HCT116 (cell line): ENCODE measurements at regions not wholly inside any gene's neighbourhood (a gene's known extent, or its start where the extent isn't known, plus 50 kb on each side); places are given as distances from the start of the nearest gene placed in this dataset.

Experiments used
- ATAC-seq: fragments of 200-7000 bp; cut with Tn5 transposase; 2 replicates; pipeline ENCODE4 v1.9.1; 2020; ENCODE audit warnings: mild to moderate bottlenecking, moderate library complexity
- BruUV-seq: library from RNA; stranded (reverse); fragments of 400-500 nt; replicated peaks from 2 replicates; lab custom pipeline; 2021; lab: Mats Ljungman, UMichigan
- CTCF ChIA-PET: fragments of 300-600 bp; sonication (Branson Sonifier 250); formaldehyde crosslinking; loops from one replicate; lab custom pipeline; 2021; ENCODE audit warnings: antibody characterized with exemption; lab: Charles Lee
- POLR2A ChIA-PET: fragments of 300-600, 350-600 bp; sonication (Branson Sonifier 250); formaldehyde crosslinking; loops from one replicate; lab custom pipeline; 2021; ENCODE audit warnings: antibody characterized with exemption; lab: Charles Lee
- RAD21 ChIA-PET, 2 experiments: fragments of 300-600 bp; sonication (Branson Sonifier 250); formaldehyde crosslinking; loops; one replicate each; lab custom pipeline; 2023; ENCODE audit warnings: low total read pairs in 2 of 2; ENCODE audit not compliant: uncharacterized antibody in 2 of 2, unreplicated experiment in 2 of 2, low non-redundant PET in 1 of 2; lab: Charles Lee
- DNase-seq: peaks from one replicate; pipeline ENCODE4 v3.0.0-alpha.2; 2010; ENCODE audit warnings: low read depth, low spot score
- H2AFZ ChIP-seq: fragments of 200-600 bp; shearing (Covaris generic), sonication (generic); 2 replicates; pipeline ENCODE4 v1.6.1; 2017; ENCODE audit warnings: low read depth, mixed run types, mixed read lengths, antibody characterized with exemption, low read length; ENCODE audit not compliant: poor library complexity, severe bottlenecking
- H3K27ac ChIP-seq: 2 replicates; pipeline ENCODE4 v1.5.1; 2012; ENCODE audit warnings: low read depth, low read length
- H3K27me3 ChIP-seq: fragments of 200-600 bp; sonication (generic); 2 replicates; pipeline ENCODE4 v1.6.1; 2016; ENCODE audit warnings: mixed run types, low read length, mixed read lengths; ENCODE audit not compliant: insufficient read depth
- H3K36me3 ChIP-seq, 2 experiments: fragments of 200-500 bp in 1 of 2; fragments of 200-600 bp in 1 of 2; sonication (Bioruptor generic) in 1 of 2; sonication (generic) in 1 of 2; 2 replicates each; pipeline versions ENCODE4 v1.5.1 to v1.6.1; 2014 to 2016; ENCODE audit warnings: low read length in 2 of 2, inconsistent platforms in 1 of 2, mixed read lengths in 1 of 2, mixed run types in 1 of 2; ENCODE audit not compliant: insufficient read depth in 2 of 2, control insufficient read depth in 1 of 2
- H3K4me1 ChIP-seq, 2 experiments: fragments of 200-600 bp in 1 of 2; sonication (generic) in 1 of 2; 2 replicates each; pipeline versions ENCODE4 v1.5.1 to v1.6.1; 2012 to 2017; ENCODE audit warnings: low read length in 2 of 2, inconsistent platforms in 1 of 2, mild to moderate bottlenecking in 1 of 2, mixed read lengths in 1 of 2, mixed run types in 1 of 2, moderate library complexity in 1 of 2; ENCODE audit not compliant: insufficient read depth in 2 of 2, control insufficient read depth in 1 of 2
- H3K4me2 ChIP-seq: fragments of 200-600 bp; sonication (generic); 2 replicates; pipeline ENCODE4 v1.6.1; 2017; ENCODE audit warnings: mixed run types, low read length, mixed read lengths
- H3K4me3 ChIP-seq, 2 experiments: fragments of 200-600 bp in 1 of 2; sonication (generic) in 1 of 2; replicated peaks in 1 of 2; 2 replicates each; pipeline ENCODE4 v1.5.1; 2011 to 2016; ENCODE audit warnings: low read length in 2 of 2, control low read depth in 1 of 2, low read depth in 1 of 2, mild to moderate bottlenecking in 1 of 2, mixed read lengths in 1 of 2, mixed run types in 1 of 2
- H3K79me2 ChIP-seq: fragments of 200-600 bp; sonication (generic); 2 replicates; pipeline ENCODE4 v1.6.1; 2017; ENCODE audit warnings: mild to moderate bottlenecking, mixed run types, low read length, moderate library complexity, mixed read lengths; ENCODE audit not compliant: insufficient read depth
- H3K9ac ChIP-seq: fragments of 200-600 bp; sonication (generic); 2 replicates; pipeline ENCODE4 v1.6.1; 2016; ENCODE audit warnings: low read length, mixed read lengths
- H3K9me2 ChIP-seq: fragments of 200-600 bp; sonication (generic), shearing (Covaris generic); 2 replicates; pipeline ENCODE4 v1.6.1; 2017; ENCODE audit warnings: mixed run types, mild to moderate bottlenecking, moderate library complexity; ENCODE audit not compliant: insufficient read depth
- H3K9me3 ChIP-seq, 2 experiments: fragments of 200-500 bp in 1 of 2; fragments of 200-600 bp in 1 of 2; sonication (Bioruptor generic) in 1 of 2; sonication (generic) in 1 of 2; 2 replicates each; pipeline ENCODE4 v1.6.1; 2014 to 2017; ENCODE audit warnings: low read length in 2 of 2, mixed read lengths in 2 of 2, inconsistent platforms in 1 of 2, low read depth in 1 of 2, mild to moderate bottlenecking in 1 of 2, mixed run types in 1 of 2, moderate library complexity in 1 of 2; ENCODE audit not compliant: control insufficient read depth in 1 of 2, insufficient read depth in 1 of 2
- H4K20me1 ChIP-seq: fragments of 200-600 bp; sonication (generic), shearing (Covaris generic); 2 replicates; pipeline ENCODE4 v1.6.1; 2017; ENCODE audit warnings: mixed run types, mild to moderate bottlenecking, moderate library complexity; ENCODE audit not compliant: insufficient read depth
- CBX3 ChIP-seq: IDR thresholded peaks from 2 replicates; pipeline ENCODE4 v1.6.1; 2012; ENCODE audit warnings: low read depth
- CEBPB ChIP-seq: IDR thresholded peaks from 2 replicates; pipeline ENCODE4 v1.6.1; 2012; ENCODE audit warnings: low read depth
- EGR1 ChIP-seq: IDR thresholded peaks from 2 replicates; pipeline ENCODE4 v1.6.1; 2012; ENCODE audit warnings: low read depth
- EZH2phosphoT487 ChIP-seq: fragments of 200-600 bp; IDR thresholded peaks from 2 replicates; pipeline ENCODE4 v1.6.1; 2018; ENCODE audit warnings: antibody characterized with exemption, borderline replicate concordance
- FOSL1 ChIP-seq: IDR thresholded peaks from 2 replicates; pipeline ENCODE4 v1.6.1; 2012; ENCODE audit warnings: low read depth
- JUND ChIP-seq: IDR thresholded peaks from 2 replicates; pipeline ENCODE4 v1.6.1; 2012
- POLR2AphosphoS5 ChIP-seq: IDR thresholded peaks from 2 replicates; pipeline ENCODE4 v1.6.1; 2011; ENCODE audit warnings: mild to moderate bottlenecking, low read depth, low read length, moderate library complexity
- RAD21 ChIP-seq: IDR thresholded peaks from 2 replicates; pipeline ENCODE4 v1.6.1; 2012; ENCODE audit warnings: low read depth, mild to moderate bottlenecking
- SIN3A ChIP-seq: IDR thresholded peaks from 2 replicates; pipeline ENCODE4 v1.6.1; 2012; ENCODE audit warnings: low read depth
- SP1 ChIP-seq: IDR thresholded peaks from 2 replicates; pipeline ENCODE4 v1.6.1; 2012; ENCODE audit warnings: low read depth
- SRF ChIP-seq: IDR thresholded peaks from 2 replicates; pipeline ENCODE4 v1.6.1; 2012; ENCODE audit warnings: low read depth
- TCF7L2 ChIP-seq: IDR thresholded peaks from 2 replicates; pipeline ENCODE4 v1.7.0; 2011; ENCODE audit warnings: borderline replicate concordance, inconsistent platforms; ENCODE audit not compliant: insufficient read depth, insufficient read length; ENCODE audit errors: extremely low read depth
- YY1 ChIP-seq: IDR thresholded peaks from 2 replicates; pipeline ENCODE4 v1.6.1; 2011; ENCODE audit warnings: low read length, low read depth, moderate library complexity, mild to moderate bottlenecking; ENCODE audit not compliant: insufficient replicate concordance; ENCODE audit errors: extremely low read depth
- ZFX ChIP-seq: fragments of 450-650 bp; IDR thresholded peaks from 2 replicates; pipeline ENCODE4 v1.6.1; 2017
- ZNF274 ChIP-seq: fragments of 200-500 bp; sonication (Bioruptor generic); IDR thresholded peaks from 2 replicates; pipeline ENCODE4 v1.6.1; 2014; ENCODE audit warnings: mild to moderate bottlenecking, low read depth, low read length, inconsistent platforms
- intact Hi-C: fragments of 100-400 bp; cut with micrococcal nuclease; formaldehyde crosslinking; loops from 2 replicates; pipeline ENCODE4 v1.10.0; 2022
- TF ChIP-seq, protein P1 (sequence below): IDR thresholded peaks from 2 replicates; pipeline ENCODE4 v1.6.1; 2012; ENCODE audit warnings: low read depth
- TF ChIP-seq, protein P2 (sequence below): IDR thresholded peaks from 2 replicates; pipeline ENCODE4 v1.6.1; 2011; ENCODE audit warnings: mild to moderate bottlenecking, low read length, moderate library complexity; ENCODE audit not compliant: insufficient replicate concordance; ENCODE audit errors: extremely low read depth
- TF ChIP-seq, protein P3 (sequence below): IDR thresholded peaks from 2 replicates; pipeline ENCODE4 v1.6.1; 2012

DNA sequence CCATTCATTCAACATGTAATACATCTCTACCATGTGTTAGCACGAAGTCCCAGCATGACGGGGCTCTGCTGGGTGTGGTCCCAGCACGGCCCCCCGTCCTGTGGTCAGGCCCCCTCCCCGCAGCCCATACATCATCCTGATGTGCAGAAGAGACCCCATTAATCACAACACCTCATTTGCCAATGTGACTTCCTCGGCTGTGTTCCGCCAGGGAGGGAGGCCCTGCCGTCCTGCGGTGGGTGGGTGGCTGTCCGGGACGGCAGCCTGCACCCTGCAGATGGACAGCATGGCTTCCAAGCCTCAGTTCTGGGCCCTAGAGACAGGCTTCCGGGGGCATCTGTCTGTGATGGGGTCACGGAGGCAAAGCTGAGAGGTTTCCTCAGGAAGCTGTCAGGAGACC is 254.0 kb downstream of the CYP26B1 start:
- ChIA-PET CTCF (no interaction called here), POLR2A (no interaction called here), RAD21 (no interaction called here)
- no peaks in the 10 kb centered on the region for H3K79me2 ChIP-seq
- H3K4me3 ChIP-seq = no peak overlapping the region
- no peaks in the 10 kb centered on the region for H3K27me3 ChIP-seq
- TF ChIP-seq SP1 = no peak
- no peak for TF ChIP-seq CBX3
- no peak for TF ChIP-seq JUND
- no peak overlapping the region for H3K27ac ChIP-seq
- no peak overlapping the region for H3K4me2 ChIP-seq
- no peak overlapping the region for H2AFZ ChIP-seq
- no peaks in the 10 kb centered on the region for H4K20me1 ChIP-seq
- H3K4me1 ChIP-seq = peaks cover 0 to 5% of the 10 kb centered on the region in 2 experiments; a peak in 1 of 4 replicates
- H3K36me3 ChIP-seq = no peaks in the 10 kb centered on the region
- no peak for DNase-seq
- intact Hi-C loops = no loop called here
- ATAC-seq = no peak
- BruUV-seq = no TSS peak
- H3K9ac ChIP-seq = no peak overlapping the region
- H3K9me3 ChIP-seq = no peaks in the 10 kb centered on the region
- no peaks in the 10 kb centered on the region for H3K9me2 ChIP-seq

DNA sequence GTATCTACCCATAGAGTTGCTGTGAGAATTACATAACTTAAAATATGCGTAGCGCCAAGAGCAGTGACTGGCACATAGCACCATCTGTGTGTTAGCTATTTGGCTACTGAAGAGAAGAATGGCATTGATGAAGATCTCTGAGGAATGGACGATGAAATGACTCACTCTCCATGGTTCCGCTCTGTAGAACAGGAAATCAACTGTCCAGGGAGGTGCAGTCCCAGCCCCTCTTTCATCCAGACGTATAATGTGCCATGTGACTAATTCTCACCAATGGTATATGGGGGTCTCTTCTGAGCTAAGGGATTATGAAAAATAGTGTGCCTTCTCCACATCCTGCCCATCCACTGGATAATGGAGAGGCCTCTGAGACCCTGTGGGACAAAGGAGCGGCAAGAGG is 254.8 kb downstream of the CYP26B1 start:
- no peak overlapping the region for H3K4me3 ChIP-seq
- H3K79me2 ChIP-seq = no peaks in the 10 kb centered on the region
- no peak overlapping the region for H3K27ac ChIP-seq
- CTCF ChIA-PET = no interaction called here
- RAD21 ChIA-PET = no interaction called here
- DNase-seq (no peak), ATAC-seq (no peak)
- no peaks in the 10 kb centered on the region for H3K27me3 ChIP-seq
- no TSS peak for BruUV-seq
- POLR2A ChIA-PET = no interaction called here
- no peak overlapping the region for H3K4me2 ChIP-seq
- H3K4me1 ChIP-seq = peaks cover 0 to 8% of the 10 kb centered on the region in 2 experiments; a peak in 1 of 4 replicates
- intact Hi-C loops = no loop called here
- H2AFZ ChIP-seq = no peak overlapping the region
- H4K20me1 ChIP-seq = no peaks in the 10 kb centered on the region
- H3K9ac ChIP-seq = no peak overlapping the region
- no peaks in the 10 kb centered on the region for H3K9me2 ChIP-seq
- no peaks in the 10 kb centered on the region for H3K9me3 ChIP-seq
- TF ChIP-seq, protein P1, sequence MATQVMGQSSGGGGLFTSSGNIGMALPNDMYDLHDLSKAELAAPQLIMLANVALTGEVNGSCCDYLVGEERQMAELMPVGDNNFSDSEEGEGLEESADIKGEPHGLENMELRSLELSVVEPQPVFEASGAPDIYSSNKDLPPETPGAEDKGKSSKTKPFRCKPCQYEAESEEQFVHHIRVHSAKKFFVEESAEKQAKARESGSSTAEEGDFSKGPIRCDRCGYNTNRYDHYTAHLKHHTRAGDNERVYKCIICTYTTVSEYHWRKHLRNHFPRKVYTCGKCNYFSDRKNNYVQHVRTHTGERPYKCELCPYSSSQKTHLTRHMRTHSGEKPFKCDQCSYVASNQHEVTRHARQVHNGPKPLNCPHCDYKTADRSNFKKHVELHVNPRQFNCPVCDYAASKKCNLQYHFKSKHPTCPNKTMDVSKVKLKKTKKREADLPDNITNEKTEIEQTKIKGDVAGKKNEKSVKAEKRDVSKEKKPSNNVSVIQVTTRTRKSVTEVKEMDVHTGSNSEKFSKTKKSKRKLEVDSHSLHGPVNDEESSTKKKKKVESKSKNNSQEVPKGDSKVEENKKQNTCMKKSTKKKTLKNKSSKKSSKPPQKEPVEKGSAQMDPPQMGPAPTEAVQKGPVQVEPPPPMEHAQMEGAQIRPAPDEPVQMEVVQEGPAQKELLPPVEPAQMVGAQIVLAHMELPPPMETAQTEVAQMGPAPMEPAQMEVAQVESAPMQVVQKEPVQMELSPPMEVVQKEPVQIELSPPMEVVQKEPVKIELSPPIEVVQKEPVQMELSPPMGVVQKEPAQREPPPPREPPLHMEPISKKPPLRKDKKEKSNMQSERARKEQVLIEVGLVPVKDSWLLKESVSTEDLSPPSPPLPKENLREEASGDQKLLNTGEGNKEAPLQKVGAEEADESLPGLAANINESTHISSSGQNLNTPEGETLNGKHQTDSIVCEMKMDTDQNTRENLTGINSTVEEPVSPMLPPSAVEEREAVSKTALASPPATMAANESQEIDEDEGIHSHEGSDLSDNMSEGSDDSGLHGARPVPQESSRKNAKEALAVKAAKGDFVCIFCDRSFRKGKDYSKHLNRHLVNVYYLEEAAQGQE = no peak
- TF ChIP-seq CEBPB = no peak
- TF ChIP-seq ZFX = no peak
- no peak for TF ChIP-seq SIN3A
- no peak for TF ChIP-seq RAD21
- TF ChIP-seq, protein P2, sequence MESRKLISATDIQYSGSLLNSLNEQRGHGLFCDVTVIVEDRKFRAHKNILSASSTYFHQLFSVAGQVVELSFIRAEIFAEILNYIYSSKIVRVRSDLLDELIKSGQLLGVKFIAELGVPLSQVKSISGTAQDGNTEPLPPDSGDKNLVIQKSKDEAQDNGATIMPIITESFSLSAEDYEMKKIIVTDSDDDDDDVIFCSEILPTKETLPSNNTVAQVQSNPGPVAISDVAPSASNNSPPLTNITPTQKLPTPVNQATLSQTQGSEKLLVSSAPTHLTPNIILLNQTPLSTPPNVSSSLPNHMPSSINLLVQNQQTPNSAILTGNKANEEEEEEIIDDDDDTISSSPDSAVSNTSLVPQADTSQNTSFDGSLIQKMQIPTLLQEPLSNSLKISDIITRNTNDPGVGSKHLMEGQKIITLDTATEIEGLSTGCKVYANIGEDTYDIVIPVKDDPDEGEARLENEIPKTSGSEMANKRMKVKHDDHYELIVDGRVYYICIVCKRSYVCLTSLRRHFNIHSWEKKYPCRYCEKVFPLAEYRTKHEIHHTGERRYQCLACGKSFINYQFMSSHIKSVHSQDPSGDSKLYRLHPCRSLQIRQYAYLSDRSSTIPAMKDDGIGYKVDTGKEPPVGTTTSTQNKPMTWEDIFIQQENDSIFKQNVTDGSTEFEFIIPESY = no peak
- TF ChIP-seq YY1 = no peak
- TF ChIP-seq POLR2AphosphoS5 = no peak
- TF ChIP-seq SRF = no peak
- TF ChIP-seq EZH2phosphoT487 = no peak
- TF ChIP-seq EGR1 = no peak
- no peak for TF ChIP-seq TCF7L2
- TF ChIP-seq FOSL1 = no peak
- TF ChIP-seq ZNF274 = no peak
- TF ChIP-seq, protein P3, sequence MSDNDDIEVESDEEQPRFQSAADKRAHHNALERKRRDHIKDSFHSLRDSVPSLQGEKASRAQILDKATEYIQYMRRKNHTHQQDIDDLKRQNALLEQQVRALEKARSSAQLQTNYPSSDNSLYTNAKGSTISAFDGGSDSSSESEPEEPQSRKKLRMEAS = no peak
- no peaks in the 10 kb centered on the region for H3K36me3 ChIP-seq
